COLO668 (cell line): ENCODE measurements at regions not wholly inside any gene's neighbourhood (a gene's known extent, or its start where the extent isn't known, plus 50 kb on each side); places are given as distances from the start of the nearest gene placed in this dataset.
"Not testable (repeated sequence)": the region's sequence is repeated elsewhere in the genome, so short reads cannot be mapped to it uniquely, and the experiment has no call there.

Experiments used
- DNase-seq: peaks from one replicate; lab custom pipeline; 2025; ENCODE audit not compliant: unreplicated experiment; lab: John Stamatoyannopoulos, UW

GRCh38 chr2:115904516-115904915, 1462.1 kb downstream of the DPP10 start:
- no peak for DNase-seq

GRCh38 chr2:115908731-115909130, 1466.3 kb downstream of the DPP10 start:
- DNase-seq = no peak

- no peak for DNase-seq
Measured at GRCh38 chr2:115910270-115910669, 1467.8 kb downstream of the DPP10 start.

GRCh38 chr2:115913921-115914320, 1471.5 kb downstream of the DPP10 start:
- DNase-seq = no peak

GRCh38 chr2:115921541-115921940, 1479.1 kb downstream of the DPP10 start:
- no peak for DNase-seq

- no peak for DNase-seq
Measured at GRCh38 chr2:115939902-115940301, 1497.5 kb downstream of the DPP10 start.

- DNase-seq = no peak
Measured at GRCh38 chr2:115942800-115943199, 1500.4 kb downstream of the DPP10 start.

- DNase-seq = no peak
Measured at GRCh38 chr2:115946341-115946740, 1503.9 kb downstream of the DPP10 start.

- no peak for DNase-seq
Measured at GRCh38 chr2:115946891-115947290, 1504.5 kb downstream of the DPP10 start.

- no peak for DNase-seq
Measured at GRCh38 chr2:115976916-115977315, 1534.5 kb downstream of the DPP10 start.

- DNase-seq = no peak
Measured at GRCh38 chr2:115999039-115999438, 1556.6 kb downstream of the DPP10 start.

- no peak for DNase-seq
Measured at GRCh38 chr2:116023026-116023425, 1580.6 kb downstream of the DPP10 start.

- DNase-seq = not testable (repeated sequence)
Measured at GRCh38 chr2:116038758-116039157, 1596.3 kb downstream of the DPP10 start.

- no peak for DNase-seq
Measured at GRCh38 chr2:116042530-116042929, 1600.1 kb downstream of the DPP10 start.

GRCh38 chr2:116057538-116057937, 1615.1 kb downstream of the DPP10 start:
- DNase-seq = no peak

- no peak for DNase-seq
Measured at GRCh38 chr2:116061023-116061422, 1618.6 kb downstream of the DPP10 start.

- DNase-seq = no peak
Measured at GRCh38 chr2:116073731-116074130, 1631.3 kb downstream of the DPP10 start.

GRCh38 chr2:116074161-116074560, 1631.7 kb downstream of the DPP10 start:
- no peak for DNase-seq

- no peak for DNase-seq
Measured at GRCh38 chr2:116088236-116088635, 1645.8 kb downstream of the DPP10 start.

GRCh38 chr2:116094196-116094595, 1651.8 kb downstream of the DPP10 start:
- DNase-seq = no peak

GRCh38 chr2:116095636-116096035, 1653.2 kb downstream of the DPP10 start:
- DNase-seq = no peak

GRCh38 chr2:116098049-116098448, 1655.6 kb downstream of the DPP10 start:
- no peak for DNase-seq

GRCh38 chr2:116109471-116109870, 1667.0 kb downstream of the DPP10 start:
- no peak for DNase-seq

- no peak for DNase-seq
Measured at GRCh38 chr2:116117845-116118244, 1675.4 kb downstream of the DPP10 start.
